Osteoblast (primary cell): ENCODE measurements at regions not wholly inside any gene's neighbourhood (a gene's known extent, or its start where the extent isn't known, plus 50 kb on each side); places are given as distances from the start of the nearest gene placed in this dataset.

Experiments used
- DNase-seq: peaks from one replicate; pipeline ENCODE4 v3.0.0; 2011; ENCODE audit warnings: low spot score, mixed read lengths; ENCODE audit not compliant: insufficient read length; ENCODE audit errors: missing footprints
- H2AFZ ChIP-seq: 2 replicates; pipeline ENCODE4 v1.6.0; 2011; ENCODE audit warnings: mild to moderate bottlenecking, low read length
- H3K27ac ChIP-seq: 2 replicates; pipeline ENCODE4 v1.5.1; 2011; ENCODE audit warnings: mild to moderate bottlenecking, low read depth, low read length, moderate library complexity
- H3K27me3 ChIP-seq: 2 replicates; pipeline ENCODE4 v1.6.0; 2012; ENCODE audit warnings: mild to moderate bottlenecking, control low read depth, inconsistent platforms, low read length, moderate library complexity; ENCODE audit not compliant: insufficient read depth
- H3K36me3 ChIP-seq: 2 replicates; pipeline ENCODE4 v1.5.1; 2011; ENCODE audit warnings: mild to moderate bottlenecking, low read length, control low read depth, moderate library complexity; ENCODE audit not compliant: insufficient read depth
- H3K4me1 ChIP-seq: 2 replicates; pipeline ENCODE4 v1.5.1; 2011; ENCODE audit warnings: mild to moderate bottlenecking, low read length, control low read depth, moderate library complexity; ENCODE audit not compliant: insufficient read depth
- H3K4me2 ChIP-seq: 2 replicates; pipeline ENCODE4 v1.6.0; 2011; ENCODE audit warnings: mild to moderate bottlenecking, low read length; ENCODE audit not compliant: insufficient read depth
- H3K4me3 ChIP-seq: fragments of 200-600 bp; sonication (generic); 3 replicates; pipeline ENCODE4 v1.5.1; 2012; ENCODE audit warnings: mild to moderate bottlenecking, low read length, inconsistent platforms; ENCODE audit not compliant: insufficient read depth
- H3K79me2 ChIP-seq: 2 replicates; pipeline ENCODE4 v1.6.0; 2012; ENCODE audit warnings: mild to moderate bottlenecking, low read length, control low read depth, inconsistent platforms; ENCODE audit not compliant: insufficient read depth
- H3K9me3 ChIP-seq: 2 replicates; pipeline ENCODE4 v1.5.1; 2011; ENCODE audit warnings: low read depth, low read length, control low read depth
- H4K20me1 ChIP-seq: 2 replicates; pipeline ENCODE4 v1.6.0; 2012; ENCODE audit warnings: mild to moderate bottlenecking, low read length, control low read depth; ENCODE audit not compliant: insufficient read depth
- CTCF ChIP-seq: IDR thresholded peaks from 2 replicates; pipeline ENCODE4 v1.5.1; 2011; ENCODE audit warnings: mild to moderate bottlenecking, low read depth, low read length, moderate library complexity; ENCODE audit errors: extremely low read depth

GRCh38 chr4:103303011-103303410 is 104.9 kb upstream of the CENPE start:
- Histone ChIP-seq H3K79me2 (no peaks in the 10 kb centered on the region), H3K36me3 (no peaks in the 10 kb centered on the region), H4K20me1 (no peaks in the 10 kb centered on the region), H3K4me1 (no peaks in the 10 kb centered on the region), H2AFZ (no peak overlapping the region), H3K9me3 (no peaks in the 10 kb centered on the region), H3K4me3 (no peak overlapping the region), H3K27ac (no peak overlapping the region), H3K27me3 (no peaks in the 10 kb centered on the region), H3K4me2 (no peak overlapping the region)
- no peak for DNase-seq
- no peak for TF ChIP-seq CTCF

GRCh38 chr4:103292959-103293358 is 94.8 kb upstream of the CENPE start:
- Histone ChIP-seq H3K79me2 (no peaks in the 10 kb centered on the region), H3K36me3 (no peaks in the 10 kb centered on the region), H3K4me1 (no peaks in the 10 kb centered on the region), H3K27me3 (no peaks in the 10 kb centered on the region), H3K27ac (no peak overlapping the region), H3K9me3 (no peaks in the 10 kb centered on the region), H4K20me1 (no peaks in the 10 kb centered on the region), H2AFZ (no peak overlapping the region), H3K4me2 (no peak overlapping the region), H3K4me3 (no peak overlapping the region)
- no peak for TF ChIP-seq CTCF
- no peak for DNase-seq

- Histone ChIP-seq H3K27me3 (no peaks in the 10 kb centered on the region), H3K79me2 (no peaks in the 10 kb centered on the region), H3K9me3 (no peaks in the 10 kb centered on the region), H3K36me3 (no peaks in the 10 kb centered on the region), H3K27ac (no peak overlapping the region), H3K4me2 (no peak overlapping the region), H4K20me1 (no peaks in the 10 kb centered on the region), H2AFZ (no peak overlapping the region), H3K4me3 (no peak overlapping the region), H3K4me1 (no peaks in the 10 kb centered on the region)
- TF ChIP-seq CTCF = no peak
- DNase-seq = no peak
Observed at GRCh38 chr4:103292373-103292772, 94.2 kb upstream of the CENPE start.

GRCh38 chr4:103289186-103289585 is 91.0 kb upstream of the CENPE start:
- DNase-seq = no peak
- no peaks in the 10 kb centered on the region for H3K27me3 ChIP-seq
- no peaks in the 10 kb centered on the region for H4K20me1 ChIP-seq
- no peak overlapping the region for H3K27ac ChIP-seq
- no peaks in the 10 kb centered on the region for H3K4me1 ChIP-seq
- H3K9me3 ChIP-seq = no peaks in the 10 kb centered on the region
- no peak overlapping the region for H3K4me3 ChIP-seq
- H3K4me2 ChIP-seq = no peak overlapping the region
- no peak for TF ChIP-seq CTCF
- H3K36me3 ChIP-seq = no peaks in the 10 kb centered on the region
- no peaks in the 10 kb centered on the region for H3K79me2 ChIP-seq
- no peak overlapping the region for H2AFZ ChIP-seq
